ENCODE measurements at regions not wholly inside any gene's neighbourhood (a gene's known extent, or its start where the extent isn't known, plus 50 kb on each side); places are given as distances from the start of the nearest gene placed in this dataset.

DNA sequence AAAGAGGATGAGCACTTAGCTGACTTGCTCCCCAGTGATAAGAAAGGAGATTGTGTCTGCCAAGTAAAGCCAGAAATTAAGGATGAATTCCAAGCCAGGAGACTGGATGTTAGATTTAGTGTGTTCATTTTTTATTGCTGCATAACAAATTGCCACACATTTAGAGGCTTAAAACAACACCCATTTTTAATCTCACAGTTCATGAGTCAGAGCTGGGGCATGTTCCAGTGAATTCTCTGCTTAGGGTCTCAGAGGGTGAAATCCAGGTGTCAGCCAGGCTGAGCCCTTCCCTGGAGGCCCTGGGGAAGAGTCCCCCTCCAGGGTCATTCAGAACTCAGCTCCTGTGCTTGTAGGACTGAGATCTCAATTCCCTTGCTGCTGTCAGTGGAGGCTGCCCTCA, 352.8 kb downstream of the BUD13 start:
- H3K27me3 ChIP-seq (ENCODE audit: control insufficient read depth in 4 of 4, insufficient read depth in 4 of 4, low read length in 3 of 4) = no peaks in the 10 kb centered on the region
- no peak overlapping the region for H3K4me3 ChIP-seq (ENCODE audit: low read depth in 1 of 3, low read length in 3 of 3)
- no peak overlapping the region for H3K9ac ChIP-seq (ENCODE audit: low read depth in 1 of 2, low read length in 2 of 2)
- TF ChIP-seq SP1 (IDR thresholded peaks at IDR 0.05) (no peak), RAD21 (IDR thresholded peaks at IDR 0.05) (no peak), GABPA (IDR thresholded peaks at IDR 0.05 in 1 of 2, conservative IDR thresholded peaks at IDR 0.05 in 1 of 2) (no peak), FOXA2 (IDR thresholded peaks at IDR 0.05) (no peak)
- TF ChIP-seq, protein P1, sequence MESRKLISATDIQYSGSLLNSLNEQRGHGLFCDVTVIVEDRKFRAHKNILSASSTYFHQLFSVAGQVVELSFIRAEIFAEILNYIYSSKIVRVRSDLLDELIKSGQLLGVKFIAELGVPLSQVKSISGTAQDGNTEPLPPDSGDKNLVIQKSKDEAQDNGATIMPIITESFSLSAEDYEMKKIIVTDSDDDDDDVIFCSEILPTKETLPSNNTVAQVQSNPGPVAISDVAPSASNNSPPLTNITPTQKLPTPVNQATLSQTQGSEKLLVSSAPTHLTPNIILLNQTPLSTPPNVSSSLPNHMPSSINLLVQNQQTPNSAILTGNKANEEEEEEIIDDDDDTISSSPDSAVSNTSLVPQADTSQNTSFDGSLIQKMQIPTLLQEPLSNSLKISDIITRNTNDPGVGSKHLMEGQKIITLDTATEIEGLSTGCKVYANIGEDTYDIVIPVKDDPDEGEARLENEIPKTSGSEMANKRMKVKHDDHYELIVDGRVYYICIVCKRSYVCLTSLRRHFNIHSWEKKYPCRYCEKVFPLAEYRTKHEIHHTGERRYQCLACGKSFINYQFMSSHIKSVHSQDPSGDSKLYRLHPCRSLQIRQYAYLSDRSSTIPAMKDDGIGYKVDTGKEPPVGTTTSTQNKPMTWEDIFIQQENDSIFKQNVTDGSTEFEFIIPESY (IDR thresholded peaks at IDR 0.05) = no peak
- no peak overlapping the region for H3K27ac ChIP-seq (ENCODE audit: low read depth in 1 of 2, low read length in 2 of 2)
- H3K36me3 ChIP-seq (ENCODE audit: control insufficient read depth in 4 of 4, insufficient read depth in 3 of 4, low read depth in 1 of 4, low read length in 3 of 4) = no peaks in the 10 kb centered on the region
- H3K9me3 ChIP-seq (ENCODE audit: control insufficient read depth in 4 of 4, low read length in 3 of 4) = no peaks in the 10 kb centered on the region
- no peaks in the 10 kb centered on the region for H3K4me1 ChIP-seq (ENCODE audit: control insufficient read depth in 4 of 4, insufficient read depth in 4 of 4, low read length in 3 of 4)
- DNase-seq (ENCODE audit: low spot score) = no peak

DNA sequence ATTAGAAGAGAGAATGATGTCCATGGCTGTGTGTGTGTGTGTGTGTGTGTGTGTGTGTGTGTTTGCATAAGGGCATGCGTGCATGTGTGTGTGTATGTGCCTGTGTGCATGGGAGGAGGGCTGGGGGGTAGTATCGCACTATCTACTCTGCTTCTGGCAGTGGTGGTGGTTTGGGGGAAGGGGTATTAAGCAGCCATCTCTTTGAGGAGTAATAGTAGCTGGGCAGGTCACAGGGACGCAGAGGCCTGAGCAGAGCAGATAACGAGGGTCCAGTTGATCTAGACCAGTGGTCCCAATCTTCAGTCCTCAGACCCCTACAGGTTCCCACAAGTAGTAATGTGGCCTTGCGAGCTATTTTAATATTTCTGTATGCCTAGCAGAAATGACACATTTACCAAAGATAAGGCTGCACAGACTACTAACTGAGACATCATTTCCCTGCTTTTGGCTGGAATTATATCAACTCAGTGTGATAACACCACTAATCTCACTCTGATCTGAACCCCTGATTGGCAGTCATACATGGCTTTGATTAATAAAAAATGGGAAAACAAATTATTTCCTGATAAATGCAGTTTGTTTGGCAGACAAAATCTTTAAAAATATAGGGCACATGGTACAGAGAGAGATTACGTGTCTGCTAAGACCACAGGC, 354.3 kb downstream of the BUD13 start:
- Histone ChIP-seq H3K4me3 (ENCODE audit: low read depth in 1 of 3, low read length in 3 of 3) (no peak overlapping the region), H3K9ac (ENCODE audit: low read depth in 1 of 2, low read length in 2 of 2) (no peak overlapping the region), H3K4me1 (ENCODE audit: control insufficient read depth in 4 of 4, insufficient read depth in 4 of 4, low read length in 3 of 4) (no peaks in the 10 kb centered on the region), H3K9me3 (ENCODE audit: control insufficient read depth in 4 of 4, low read length in 3 of 4) (no peaks in the 10 kb centered on the region), H3K27ac (ENCODE audit: low read depth in 1 of 2, low read length in 2 of 2) (no peak overlapping the region), H3K27me3 (ENCODE audit: control insufficient read depth in 4 of 4, insufficient read depth in 4 of 4, low read length in 3 of 4) (no peaks in the 10 kb centered on the region), H3K36me3 (ENCODE audit: control insufficient read depth in 4 of 4, insufficient read depth in 3 of 4, low read depth in 1 of 4, low read length in 3 of 4) (no peaks in the 10 kb centered on the region)
- WGBS = 91% methylated on average over 6 of the region's 6 CpGs
- TF ChIP-seq EGR1 (IDR thresholded peaks at IDR 0.05; ENCODE audit: low read depth in 2 of 2) (no peak), RXRA (IDR thresholded peaks at IDR 0.05) (no peak), YY1 (IDR thresholded peaks at IDR 0.05) (no peak), HNF4A (conservative IDR thresholded peaks at IDR 0.05) (no peak), SP1 (IDR thresholded peaks at IDR 0.05) (no peak), GABPA (IDR thresholded peaks at IDR 0.05 in 1 of 2, conservative IDR thresholded peaks at IDR 0.05 in 1 of 2) (no peak), NR2F2 (IDR thresholded peaks at IDR 0.05) (no peak), HNF4G (IDR thresholded peaks at IDR 0.05) (no peak), TAF1 (conservative IDR thresholded peaks at IDR 0.05) (no peak), FOXA2 (IDR thresholded peaks at IDR 0.05) (no peak), RAD21 (IDR thresholded peaks at IDR 0.05) (no peak), JUND (IDR thresholded peaks at IDR 0.05) (no peak), FOXA1 (IDR thresholded peaks at IDR 0.05) (no peak)
- TF ChIP-seq, protein P2, sequence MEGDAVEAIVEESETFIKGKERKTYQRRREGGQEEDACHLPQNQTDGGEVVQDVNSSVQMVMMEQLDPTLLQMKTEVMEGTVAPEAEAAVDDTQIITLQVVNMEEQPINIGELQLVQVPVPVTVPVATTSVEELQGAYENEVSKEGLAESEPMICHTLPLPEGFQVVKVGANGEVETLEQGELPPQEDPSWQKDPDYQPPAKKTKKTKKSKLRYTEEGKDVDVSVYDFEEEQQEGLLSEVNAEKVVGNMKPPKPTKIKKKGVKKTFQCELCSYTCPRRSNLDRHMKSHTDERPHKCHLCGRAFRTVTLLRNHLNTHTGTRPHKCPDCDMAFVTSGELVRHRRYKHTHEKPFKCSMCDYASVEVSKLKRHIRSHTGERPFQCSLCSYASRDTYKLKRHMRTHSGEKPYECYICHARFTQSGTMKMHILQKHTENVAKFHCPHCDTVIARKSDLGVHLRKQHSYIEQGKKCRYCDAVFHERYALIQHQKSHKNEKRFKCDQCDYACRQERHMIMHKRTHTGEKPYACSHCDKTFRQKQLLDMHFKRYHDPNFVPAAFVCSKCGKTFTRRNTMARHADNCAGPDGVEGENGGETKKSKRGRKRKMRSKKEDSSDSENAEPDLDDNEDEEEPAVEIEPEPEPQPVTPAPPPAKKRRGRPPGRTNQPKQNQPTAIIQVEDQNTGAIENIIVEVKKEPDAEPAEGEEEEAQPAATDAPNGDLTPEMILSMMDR (IDR thresholded peaks at IDR 0.05; ENCODE audit: low read depth, low read length, missing input control) = no peak
- TF ChIP-seq, protein P3, sequence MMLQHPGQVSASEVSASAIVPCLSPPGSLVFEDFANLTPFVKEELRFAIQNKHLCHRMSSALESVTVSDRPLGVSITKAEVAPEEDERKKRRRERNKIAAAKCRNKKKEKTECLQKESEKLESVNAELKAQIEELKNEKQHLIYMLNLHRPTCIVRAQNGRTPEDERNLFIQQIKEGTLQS (IDR thresholded peaks at IDR 0.05) = no peak
- TF ChIP-seq, protein P4, sequence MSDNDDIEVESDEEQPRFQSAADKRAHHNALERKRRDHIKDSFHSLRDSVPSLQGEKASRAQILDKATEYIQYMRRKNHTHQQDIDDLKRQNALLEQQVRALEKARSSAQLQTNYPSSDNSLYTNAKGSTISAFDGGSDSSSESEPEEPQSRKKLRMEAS (IDR thresholded peaks at IDR 0.05) = no peak
- TF ChIP-seq, protein P5, sequence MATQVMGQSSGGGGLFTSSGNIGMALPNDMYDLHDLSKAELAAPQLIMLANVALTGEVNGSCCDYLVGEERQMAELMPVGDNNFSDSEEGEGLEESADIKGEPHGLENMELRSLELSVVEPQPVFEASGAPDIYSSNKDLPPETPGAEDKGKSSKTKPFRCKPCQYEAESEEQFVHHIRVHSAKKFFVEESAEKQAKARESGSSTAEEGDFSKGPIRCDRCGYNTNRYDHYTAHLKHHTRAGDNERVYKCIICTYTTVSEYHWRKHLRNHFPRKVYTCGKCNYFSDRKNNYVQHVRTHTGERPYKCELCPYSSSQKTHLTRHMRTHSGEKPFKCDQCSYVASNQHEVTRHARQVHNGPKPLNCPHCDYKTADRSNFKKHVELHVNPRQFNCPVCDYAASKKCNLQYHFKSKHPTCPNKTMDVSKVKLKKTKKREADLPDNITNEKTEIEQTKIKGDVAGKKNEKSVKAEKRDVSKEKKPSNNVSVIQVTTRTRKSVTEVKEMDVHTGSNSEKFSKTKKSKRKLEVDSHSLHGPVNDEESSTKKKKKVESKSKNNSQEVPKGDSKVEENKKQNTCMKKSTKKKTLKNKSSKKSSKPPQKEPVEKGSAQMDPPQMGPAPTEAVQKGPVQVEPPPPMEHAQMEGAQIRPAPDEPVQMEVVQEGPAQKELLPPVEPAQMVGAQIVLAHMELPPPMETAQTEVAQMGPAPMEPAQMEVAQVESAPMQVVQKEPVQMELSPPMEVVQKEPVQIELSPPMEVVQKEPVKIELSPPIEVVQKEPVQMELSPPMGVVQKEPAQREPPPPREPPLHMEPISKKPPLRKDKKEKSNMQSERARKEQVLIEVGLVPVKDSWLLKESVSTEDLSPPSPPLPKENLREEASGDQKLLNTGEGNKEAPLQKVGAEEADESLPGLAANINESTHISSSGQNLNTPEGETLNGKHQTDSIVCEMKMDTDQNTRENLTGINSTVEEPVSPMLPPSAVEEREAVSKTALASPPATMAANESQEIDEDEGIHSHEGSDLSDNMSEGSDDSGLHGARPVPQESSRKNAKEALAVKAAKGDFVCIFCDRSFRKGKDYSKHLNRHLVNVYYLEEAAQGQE (IDR thresholded peaks at IDR 0.05) = no peak
- TF ChIP-seq, protein P1 (IDR thresholded peaks at IDR 0.05) = no peak
- DNase-seq (ENCODE audit: low spot score) = no peak
